ENCODE measurements at regions not wholly inside any gene's neighbourhood (a gene's known extent, or its start where the extent isn't known, plus 50 kb on each side); places are given as distances from the start of the nearest gene placed in this dataset.

GRCh38 chr2:168401048-168401556 is 55.0 kb upstream of the CERS6 start:
- Histone ChIP-seq H3K27ac (no peak overlapping the region), H3K4me3 (no peak overlapping the region), H3K4me1 (no peaks in the 10 kb centered on the region), H3K36me3 (no peaks in the 10 kb centered on the region), H3K27me3 (no peaks in the 10 kb centered on the region), H3K9me3 (no peaks in the 10 kb centered on the region)
- no peak for TF ChIP-seq CTCF (IDR thresholded peaks at IDR 0.05)
- intact Hi-C loops (cut with DNase I), result no loop called here
- no peak for DNase-seq (ENCODE audit: low spot score in 2 of 2)

- Histone ChIP-seq H3K27ac (no peak overlapping the region), H3K4me3 (no peak overlapping the region), H3K36me3 (no peaks in the 10 kb centered on the region), H3K4me1 (no peaks in the 10 kb centered on the region), H3K9me3 (peaks cover 0 to 4% of the 10 kb centered on the region in 2 donors), H3K27me3 (no peaks in the 10 kb centered on the region)
- intact Hi-C loops (cut with DNase I), result no loop called here
- no peak for DNase-seq (ENCODE audit: low spot score in 2 of 2)
- no peak for TF ChIP-seq CTCF (IDR thresholded peaks at IDR 0.05)
Observed at GRCh38 chr2:168401771-168402170, 54.3 kb upstream of the CERS6 start.

- Histone ChIP-seq H3K36me3 (no peaks in the 10 kb centered on the region), H3K9me3 (peaks cover 0 to 7% of the 10 kb centered on the region in 2 donors), H3K27ac (no peak overlapping the region), H3K27me3 (no peaks in the 10 kb centered on the region), H3K4me3 (no peak overlapping the region), H3K4me1 (no peaks in the 10 kb centered on the region)
- intact Hi-C loops (cut with DNase I), result no loop called here
- no peak for TF ChIP-seq CTCF (IDR thresholded peaks at IDR 0.05)
- DNase-seq (ENCODE audit: low spot score in 2 of 2), result no peak
Observed at GRCh38 chr2:168402531-168402930, 53.5 kb upstream of the CERS6 start.

- H3K27ac ChIP-seq, result no peak overlapping the region
- intact Hi-C loops (cut with DNase I), result no loop called here
Observed at GRCh38 chr2:168403736-168404135, 52.3 kb upstream of the CERS6 start.

GRCh38 chr2:168404764-168405163 is 51.3 kb upstream of the CERS6 start:
- Histone ChIP-seq H3K27ac (no peak overlapping the region), H3K4me3 (no peak overlapping the region), H3K27me3 (no peaks in the 10 kb centered on the region), H3K4me1 (no peaks in the 10 kb centered on the region), H3K36me3 (no peaks in the 10 kb centered on the region), H3K9me3 (peaks cover 0 to 8% of the 10 kb centered on the region in 2 donors)
- intact Hi-C loops (cut with DNase I), result no loop called here
- DNase-seq (ENCODE audit: low spot score in 2 of 2), result no peak
- no peak for TF ChIP-seq CTCF (IDR thresholded peaks at IDR 0.05)

More at GRCh38 chr2:168403736-168404135, 52.3 kb upstream of the CERS6 start:
- H3K27me3 ChIP-seq, result no peaks in the 10 kb centered on the region
- no peak for DNase-seq (ENCODE audit: low spot score in 2 of 2)
- TF ChIP-seq CTCF (IDR thresholded peaks at IDR 0.05), result no peak
- H3K9me3 ChIP-seq, result peaks cover 0 to 8% of the 10 kb centered on the region in 2 donors
- no peaks in the 10 kb centered on the region for H3K36me3 ChIP-seq
- no peaks in the 10 kb centered on the region for H3K4me1 ChIP-seq
- no peak overlapping the region for H3K4me3 ChIP-seq

Data from ascending aorta (tissue), 2 donors.